AG04449 (cell line): ENCODE measurements at regions not wholly inside any gene's neighbourhood (a gene's known extent, or its start where the extent isn't known, plus 50 kb on each side); places are given as distances from the start of the nearest gene placed in this dataset.
"Not testable (repeated sequence)": the region's sequence is repeated elsewhere in the genome, so short reads cannot be mapped to it uniquely, and the experiment has no call there.

Experiments
- CTCF ChIA-PET: fragments of 350-600 bp; formaldehyde crosslinking; extraction: SDS; loops from one replicate; lab custom pipeline; 2021; ENCODE audit warnings: antibody characterized with exemption; lab: Yijun Ruan, JAX
- POLR2A ChIA-PET: fragments of 400-600, 350-600 bp; formaldehyde crosslinking; extraction: SDS; loops from one replicate; lab custom pipeline; 2020; ENCODE audit warnings: antibody characterized with exemption, inconsistent platforms; lab: Yijun Ruan, JAX
- DNase-seq: peaks from one replicate; pipeline ENCODE4 v3.0.0-alpha.2; 2010; ENCODE audit warnings: low read depth, low spot score
- H3K4me3 ChIP-seq: 2 replicates; pipeline ENCODE4 v1.5.1; 2011; ENCODE audit warnings: low read depth, mild to moderate bottlenecking, control low read depth, low read length
- CTCF ChIP-seq: IDR thresholded peaks from one replicate; pipeline ENCODE4 v1.5.1; 2011; ENCODE audit warnings: mild to moderate bottlenecking, moderate library complexity, low read length, control low read depth, inconsistent platforms; ENCODE audit not compliant: insufficient read depth; ENCODE audit errors: missing control alignments

- no peak for DNase-seq
- POLR2A ChIA-PET = no interaction called here
- H3K4me3 ChIP-seq = no peak overlapping the region
- TF ChIP-seq CTCF = no peak
- CTCF ChIA-PET = no interaction called here
Observed at GRCh38 chr12:39672976-39673375, 53.4 kb upstream of the ABCD2 start.

- DNase-seq = no peak
- H3K4me3 ChIP-seq = no peak overlapping the region
- POLR2A ChIA-PET = no interaction called here
- CTCF ChIA-PET = no interaction called here
- TF ChIP-seq CTCF = no peak
Observed at GRCh38 chr12:39671898-39672875, 52.6 kb upstream of the ABCD2 start.

GRCh38 chr12:39669539-39669938 lies 49.9 kb upstream of the ABCD2 start:
- H3K4me3 ChIP-seq, CTCF ChIA-PET, DNase-seq, POLR2A ChIA-PET: not testable (repeated sequence)
